ENCODE measurements at regions not wholly inside any gene's neighbourhood (a gene's known extent, or its start where the extent isn't known, plus 50 kb on each side); places are given as distances from the start of the nearest gene placed in this dataset.

GRCh38 chr3:191123231-191123630 is 75.8 kb upstream of the OSTN start:
- TF ChIP-seq CTCF (IDR thresholded peaks at IDR 0.05), result no peak
- no peaks in the 10 kb centered on the region for H3K9me3 ChIP-seq
- intact Hi-C loops (cut with DNase I), result no loop called here

GRCh38 chr3:191120447-191121298 is 78.4 kb upstream of the OSTN start:
- H3K9me3 ChIP-seq, result no peaks in the 10 kb centered on the region
- no peak for TF ChIP-seq CTCF (IDR thresholded peaks at IDR 0.05)
- no peak overlapping the region for H3K4me3 ChIP-seq
- H3K9ac ChIP-seq (ENCODE audit: low read depth in 2 of 2, low read length in 2 of 2), result no peak overlapping the region
- DNase-seq, result no peak
- H3K27me3 ChIP-seq, result no peaks in the 10 kb centered on the region
- no peaks in the 10 kb centered on the region for H3K36me3 ChIP-seq
- intact Hi-C loops (cut with DNase I), result no loop called here
- H3K27ac ChIP-seq, result no peak overlapping the region
- H3K4me1 ChIP-seq, result no peaks in the 10 kb centered on the region

More at GRCh38 chr3:191123231-191123630, 75.8 kb upstream of the OSTN start:
- no peak for DNase-seq
- H3K4me3 ChIP-seq, result no peak overlapping the region
- no peak overlapping the region for H3K27ac ChIP-seq
- no peaks in the 10 kb centered on the region for H3K36me3 ChIP-seq
- H3K9ac ChIP-seq (ENCODE audit: low read depth in 2 of 2, low read length in 2 of 2), result no peak overlapping the region
- H3K27me3 ChIP-seq, result no peaks in the 10 kb centered on the region
- no peaks in the 10 kb centered on the region for H3K4me1 ChIP-seq

GRCh38 chr3:191119415-191120295 is 79.4 kb upstream of the OSTN start:
- Histone ChIP-seq H3K4me1 (no peaks in the 10 kb centered on the region), H3K27me3 (no peaks in the 10 kb centered on the region), H3K4me3 (no peak overlapping the region), H3K9me3 (no peaks in the 10 kb centered on the region), H3K9ac (ENCODE audit: low read depth in 2 of 2, low read length in 2 of 2) (no peak overlapping the region), H3K27ac (no peak overlapping the region), H3K36me3 (no peaks in the 10 kb centered on the region)
- no peak for TF ChIP-seq CTCF (IDR thresholded peaks at IDR 0.05)
- no peak for DNase-seq
- intact Hi-C loops (cut with DNase I), result no loop called here

- Histone ChIP-seq H3K4me3 (no peak overlapping the region), H3K9ac (ENCODE audit: low read depth in 2 of 2, low read length in 2 of 2) (no peak overlapping the region), H3K36me3 (no peaks in the 10 kb centered on the region), H3K27ac (no peak overlapping the region), H3K27me3 (no peaks in the 10 kb centered on the region), H3K4me1 (no peaks in the 10 kb centered on the region), H3K9me3 (no peaks in the 10 kb centered on the region)
- intact Hi-C loops (cut with DNase I), result no loop called here
- no peak for DNase-seq
- TF ChIP-seq CTCF (IDR thresholded peaks at IDR 0.05), result no peak
Observed at GRCh38 chr3:191111722-191112121, 87.3 kb upstream of the OSTN start.

GRCh38 chr3:191105418-191105817 is 93.6 kb upstream of the OSTN start:
- no peaks in the 10 kb centered on the region for H3K36me3 ChIP-seq
- no peak for TF ChIP-seq CTCF (IDR thresholded peaks at IDR 0.05)
- no peak overlapping the region for H3K9ac ChIP-seq (ENCODE audit: low read depth in 2 of 2, low read length in 2 of 2)
- H3K4me1 ChIP-seq, result no peaks in the 10 kb centered on the region
- no peaks in the 10 kb centered on the region for H3K9me3 ChIP-seq
- H3K27ac ChIP-seq, result no peak overlapping the region
- DNase-seq, result no peak
- intact Hi-C loops (cut with DNase I), result no loop called here
- no peak overlapping the region for H3K4me3 ChIP-seq
- H3K27me3 ChIP-seq, result no peaks in the 10 kb centered on the region

All from colonic mucosa (tissue), 4 donors.